HG03175 (cell line): ENCODE measurements at regions not wholly inside any gene's neighbourhood (a gene's known extent, or its start where the extent isn't known, plus 50 kb on each side); places are given as distances from the start of the nearest gene placed in this dataset.
"Not testable (repeated sequence)": the region's sequence is repeated elsewhere in the genome, so short reads cannot be mapped to it uniquely, and the experiment has no call there.

Source experiments
- ATAC-seq: cut with Tn5 transposase; IDR thresholded peaks from one replicate; pipeline ENCODE4 v1.9.1; 2021; ENCODE audit warnings: mild to moderate bottlenecking, moderate library complexity; ENCODE audit not compliant: unreplicated experiment

DNA sequence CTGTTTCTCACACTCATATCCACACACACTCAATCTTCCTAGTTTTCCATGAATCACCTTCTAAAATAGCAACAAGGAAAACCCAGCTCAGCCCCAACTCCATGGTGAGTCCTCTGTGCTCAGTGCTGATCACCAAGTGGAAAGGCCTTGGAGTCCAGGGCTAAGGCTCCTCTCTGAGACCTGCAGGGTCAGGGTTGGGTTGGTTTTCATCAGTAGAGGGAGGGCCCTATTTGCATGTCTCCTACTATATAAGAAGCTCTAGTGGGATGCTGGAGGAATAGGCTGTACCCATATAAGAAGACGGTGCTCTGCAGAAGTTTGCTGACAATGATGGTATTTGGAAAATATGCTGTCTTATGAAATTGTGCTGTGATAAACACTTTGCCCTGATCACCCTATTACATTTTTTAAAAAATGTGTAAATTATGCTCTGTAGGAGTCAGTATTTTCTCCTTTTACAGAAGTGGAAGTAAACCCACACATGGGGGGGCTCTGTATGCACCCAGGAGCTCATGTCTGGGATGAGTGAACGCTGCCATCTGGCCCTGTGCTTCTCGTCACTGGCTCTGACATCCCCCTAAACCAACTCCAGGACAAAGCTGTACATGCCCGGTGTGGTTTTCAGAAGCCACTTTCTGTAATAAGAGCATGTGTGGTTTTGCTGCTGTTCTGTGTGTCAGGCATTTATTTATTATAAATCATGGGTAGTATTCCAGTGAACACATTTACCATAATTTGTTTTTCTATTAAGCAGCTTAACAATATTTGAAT lies 536.3 kb downstream of the TMEM121 start:
- no peak for ATAC-seq

DNA sequence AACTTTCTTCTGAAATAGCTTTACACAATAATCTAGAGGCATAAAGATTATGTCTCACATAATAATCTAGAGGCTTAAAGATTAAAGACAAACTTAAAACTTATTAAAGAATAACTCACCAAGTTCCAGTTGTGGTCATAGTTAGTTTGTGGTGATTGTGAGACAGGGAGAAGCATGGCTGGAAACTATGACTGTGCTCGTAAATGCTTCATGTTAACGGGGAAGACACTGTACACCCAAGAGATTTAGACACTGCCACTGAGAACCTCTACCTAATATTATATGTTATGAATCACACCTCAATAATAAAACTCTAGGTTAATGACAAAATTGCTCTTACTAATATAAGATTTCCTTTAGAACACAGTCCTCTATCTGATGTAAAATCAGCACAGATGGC lies 541.6 kb downstream of the TMEM121 start:
- ATAC-seq: no peak

DNA sequence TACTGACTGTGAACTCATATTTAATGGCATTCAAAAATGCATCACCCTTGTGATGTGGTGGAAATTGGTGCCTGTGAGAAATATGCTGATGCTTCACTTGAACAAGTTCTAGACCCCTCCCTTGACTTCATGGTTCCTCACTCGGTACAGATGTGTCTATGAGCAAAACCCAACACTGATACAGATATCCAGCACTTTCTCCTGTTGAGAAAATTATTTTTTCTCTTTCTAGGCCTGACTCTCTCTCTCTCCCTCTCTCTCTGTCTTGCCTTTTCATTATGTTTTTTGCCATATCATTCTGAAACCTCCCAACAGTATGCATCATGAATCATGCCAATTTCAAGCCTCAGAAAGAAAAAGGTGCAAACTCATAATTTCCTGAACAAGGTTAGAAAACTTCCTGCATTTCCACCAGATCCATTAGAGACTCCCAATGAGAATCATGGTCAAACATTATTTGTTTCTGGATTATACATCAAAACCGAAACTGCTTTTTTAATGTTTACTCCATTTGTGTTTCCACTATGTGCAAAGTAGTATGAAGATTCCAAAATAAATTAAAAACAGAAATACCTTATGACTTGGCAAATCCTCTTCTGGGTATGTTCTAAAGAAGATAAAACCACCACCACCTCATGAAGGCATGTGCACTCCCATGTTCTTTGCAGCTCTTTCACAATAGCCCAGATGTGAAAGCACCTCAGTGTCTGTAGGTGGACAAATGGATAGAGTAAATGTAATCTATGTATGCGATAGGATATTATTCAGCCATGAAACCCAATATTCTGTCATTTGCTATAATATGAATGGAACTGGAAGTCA lies 543.6 kb downstream of the TMEM121 start:
- ATAC-seq: no peak

DNA sequence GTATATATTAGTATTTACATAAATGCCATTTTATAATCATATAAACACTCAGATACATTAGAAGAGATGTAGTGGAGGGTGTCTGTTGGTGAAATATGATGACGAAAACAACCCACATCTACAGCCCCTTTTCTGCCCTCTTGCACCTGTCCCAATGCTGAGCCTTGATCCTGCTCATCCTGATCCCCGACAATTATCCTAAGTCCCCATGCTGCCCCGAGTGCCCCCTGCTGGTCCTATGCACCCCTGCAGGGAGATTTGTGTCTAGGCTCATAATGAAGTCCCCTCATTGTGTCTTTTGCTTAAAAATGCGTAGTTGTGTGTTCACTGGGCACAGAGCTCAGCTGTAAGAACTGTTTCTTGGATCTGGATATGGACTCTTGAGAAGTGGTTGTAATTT lies 554.5 kb downstream of the TMEM121 start:
- ATAC-seq: no peak

DNA sequence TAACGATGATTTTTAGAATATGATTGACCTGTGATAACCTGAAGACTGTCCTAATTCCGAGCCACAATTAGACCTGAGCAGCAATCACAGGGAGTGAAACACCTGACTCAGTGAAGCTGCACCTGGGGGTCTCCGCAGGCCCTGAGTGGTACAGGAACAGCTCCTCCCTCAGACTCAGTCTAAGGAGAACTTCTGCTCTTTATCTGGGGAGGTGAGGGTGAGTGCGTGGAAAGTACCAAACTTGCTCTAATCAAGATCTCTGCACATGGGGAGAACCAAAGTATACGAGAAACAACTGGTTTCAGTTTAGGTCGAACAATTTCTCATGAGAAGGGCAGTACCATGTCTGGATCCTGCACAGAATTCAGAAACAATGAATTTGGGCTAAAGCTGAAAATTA lies 555.3 kb downstream of the TMEM121 start:
- ATAC-seq: not testable (repeated sequence)

DNA sequence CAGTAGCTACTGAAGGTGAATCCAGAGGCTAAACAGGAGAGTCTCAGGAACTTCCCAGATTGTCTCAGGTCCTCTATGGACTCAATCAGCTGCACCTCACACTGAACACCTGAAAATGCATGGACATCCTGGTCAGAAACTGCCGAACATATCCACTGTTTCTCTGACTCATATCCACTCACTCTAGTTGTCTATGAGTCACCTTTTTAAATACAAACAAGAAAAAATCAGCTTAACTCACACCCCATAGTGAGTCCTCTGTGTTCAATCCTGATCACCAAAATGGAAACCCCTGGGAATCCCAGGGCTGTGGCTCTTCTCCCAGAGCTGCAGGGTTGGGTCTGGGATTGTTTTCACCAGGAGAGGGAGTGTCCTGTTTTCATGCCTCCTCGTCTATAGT lies 556.7 kb downstream of the TMEM121 start:
- no peak for ATAC-seq

DNA sequence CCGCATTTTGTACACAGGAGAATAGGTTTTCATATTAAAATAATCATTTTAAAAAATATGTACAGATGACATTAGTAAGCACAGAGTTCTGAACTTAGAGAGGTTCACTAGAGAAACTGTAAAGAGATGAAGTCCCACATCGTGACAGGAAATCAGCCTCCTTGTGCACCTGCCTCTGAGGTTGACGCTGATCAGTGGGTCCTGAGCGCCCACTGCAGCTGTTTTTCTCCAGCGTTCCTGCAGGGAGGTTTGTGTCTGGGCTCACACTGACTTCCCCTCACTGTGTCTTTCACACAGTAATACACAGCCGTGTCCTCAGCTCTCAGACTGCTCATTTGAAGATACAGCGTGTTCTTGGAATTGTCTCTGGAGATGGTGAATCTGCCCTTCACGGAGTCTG lies 561.5 kb downstream of the TMEM121 start:
- ATAC-seq: no peak

DNA sequence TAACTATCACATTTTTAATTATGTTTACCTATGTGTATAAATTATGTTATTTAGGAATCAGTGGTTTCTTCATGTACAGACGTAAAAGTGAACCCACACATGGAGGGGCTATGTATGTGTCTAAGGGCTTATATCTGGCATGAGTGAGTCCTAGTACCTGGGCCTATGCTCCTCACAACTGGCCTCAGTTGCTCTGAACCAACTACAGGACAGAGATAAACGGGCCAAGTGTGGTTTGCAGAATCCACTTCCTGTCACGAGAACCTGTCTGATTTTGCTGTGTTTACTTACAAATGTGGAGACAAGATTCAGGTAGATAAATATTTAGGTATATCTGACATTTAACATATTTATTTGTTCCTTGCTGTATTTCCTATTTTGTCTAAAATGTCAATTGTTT lies 562.5 kb downstream of the TMEM121 start:
- ATAC-seq: not testable (repeated sequence)

DNA sequence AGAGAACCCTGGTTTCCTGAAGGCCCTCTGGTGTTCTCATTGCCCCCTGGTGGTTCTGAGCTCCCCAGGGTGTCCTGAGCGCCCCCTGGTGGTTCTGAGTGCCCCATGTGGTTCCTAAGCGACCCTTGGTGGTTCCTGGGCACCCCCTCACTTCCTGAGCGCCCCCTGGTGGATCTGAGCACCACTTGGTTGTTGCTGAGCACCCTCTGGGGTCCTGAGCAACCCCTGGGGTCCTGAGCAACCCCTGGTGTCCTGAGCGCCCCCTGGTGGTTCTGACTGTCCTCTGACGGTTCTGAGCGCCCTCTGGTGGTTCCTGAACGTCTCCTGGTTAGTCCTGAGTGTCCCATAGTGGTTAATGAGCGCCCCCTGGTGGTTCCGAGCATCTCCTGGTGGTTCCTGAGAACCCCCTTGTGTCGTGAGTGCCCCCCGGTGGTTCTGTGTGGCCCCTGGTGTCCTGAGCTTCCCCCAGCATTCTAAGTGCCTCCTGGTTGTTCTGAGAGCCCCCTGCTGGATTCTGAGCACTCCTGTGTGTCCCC lies 568.3 kb downstream of the TMEM121 start:
- ATAC-seq: no peak

DNA sequence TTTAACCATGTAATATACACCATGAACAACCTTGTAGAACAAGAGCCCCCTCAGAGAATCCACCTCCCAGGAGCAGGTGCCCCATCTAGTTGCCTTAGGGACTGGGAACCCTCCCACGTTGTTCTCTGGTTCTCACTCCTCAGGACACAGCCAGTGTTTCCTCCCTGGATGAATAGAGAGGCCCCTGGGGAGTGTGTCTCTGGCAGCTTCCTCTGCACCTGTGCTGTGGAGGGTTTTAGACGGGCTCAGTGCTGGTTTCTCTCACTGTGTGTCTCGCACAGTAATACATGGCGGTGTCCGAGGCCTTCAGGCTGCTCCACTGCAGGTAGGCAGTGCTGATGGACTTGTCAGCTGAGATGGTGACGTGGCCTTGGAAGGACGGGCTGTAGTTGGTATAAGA lies 581.3 kb downstream of the TMEM121 start:
- ATAC-seq: no peak

DNA sequence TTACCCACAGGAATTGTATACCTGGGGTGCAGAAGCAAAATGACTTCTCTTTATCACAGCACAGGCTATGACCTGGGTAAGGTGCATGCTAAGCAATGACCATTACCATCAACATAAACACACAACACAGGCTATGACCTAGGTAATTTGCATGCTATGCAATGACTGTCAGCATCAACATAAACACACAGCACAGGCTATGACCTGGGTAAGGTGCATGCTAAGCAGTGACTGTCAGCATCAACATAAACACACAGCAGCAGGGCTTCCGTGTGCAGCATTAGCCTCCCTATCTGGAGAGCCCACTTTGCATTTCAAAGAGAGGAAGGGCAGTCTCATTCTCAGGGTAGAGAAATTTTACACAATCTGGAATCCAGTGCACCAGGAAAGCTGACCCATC lies 583.0 kb downstream of the TMEM121 start:
- no peak for ATAC-seq

DNA sequence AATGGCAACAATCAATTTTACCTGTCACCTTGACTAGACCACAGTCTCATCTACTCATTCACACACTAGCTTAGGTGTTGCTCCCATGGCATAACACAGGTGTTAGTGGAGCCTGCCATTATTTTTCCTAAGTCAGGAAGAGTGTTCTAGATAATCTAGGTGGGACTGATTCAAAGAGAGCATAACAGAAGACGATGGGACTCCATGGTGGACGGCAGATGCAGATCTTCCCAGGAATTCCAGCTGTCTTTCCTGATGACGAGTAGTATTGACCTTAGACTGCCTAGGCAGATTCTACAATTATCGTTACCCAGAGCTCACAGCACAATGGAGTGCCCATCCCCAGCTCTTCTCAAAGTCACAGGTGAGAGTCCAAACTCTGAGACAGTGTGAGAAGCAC lies 589.0 kb downstream of the TMEM121 start:
- no peak for ATAC-seq

DNA sequence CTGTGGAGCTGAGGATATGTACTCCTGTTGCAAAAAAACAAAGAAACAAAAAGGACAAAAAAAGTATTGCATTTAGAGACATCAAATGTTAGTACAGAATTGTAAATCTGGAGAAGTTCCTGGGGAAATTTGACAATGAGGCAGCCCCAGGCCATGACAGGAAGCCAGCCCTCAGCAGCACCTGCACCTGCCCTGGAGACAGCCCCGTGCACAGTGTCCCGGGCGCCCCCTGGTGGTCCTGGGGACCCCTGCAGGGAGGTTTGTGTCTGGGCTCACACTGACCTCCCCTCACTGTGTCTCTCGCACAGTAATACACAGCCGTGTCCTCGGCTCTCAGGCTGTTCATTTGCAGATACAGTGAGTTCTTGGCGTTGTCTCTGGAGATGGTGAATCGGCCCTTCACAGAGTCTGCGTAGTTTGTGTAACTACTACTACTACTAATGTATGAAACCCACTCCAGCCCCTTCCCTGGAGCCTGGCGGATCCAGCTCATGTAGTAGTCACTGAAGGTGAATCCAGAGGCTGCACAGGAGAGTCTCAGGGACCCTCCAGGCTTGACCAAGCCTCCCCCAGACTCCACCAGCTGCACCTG lies 590.1 kb downstream of the TMEM121 start:
- not testable (repeated sequence) for ATAC-seq

DNA sequence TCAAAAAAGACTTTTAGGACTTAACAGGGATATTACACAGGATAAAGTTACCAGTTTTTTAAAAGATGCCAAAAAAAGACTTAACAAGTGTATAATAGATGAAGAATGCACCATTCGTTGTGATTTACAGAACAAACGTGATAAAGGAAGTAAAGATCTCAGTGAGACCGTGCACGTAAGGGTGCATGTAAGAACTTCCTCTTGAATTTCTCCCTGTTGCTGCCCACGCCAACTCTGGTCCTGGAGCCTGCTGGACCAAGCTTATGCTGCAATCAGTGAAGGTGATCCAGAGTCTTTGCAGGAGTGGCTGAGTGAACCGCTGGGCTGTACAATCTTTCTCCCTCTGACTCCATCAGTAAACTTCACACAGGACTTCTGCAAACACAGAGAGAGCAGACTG lies 593.7 kb downstream of the TMEM121 start:
- no peak for ATAC-seq

DNA sequence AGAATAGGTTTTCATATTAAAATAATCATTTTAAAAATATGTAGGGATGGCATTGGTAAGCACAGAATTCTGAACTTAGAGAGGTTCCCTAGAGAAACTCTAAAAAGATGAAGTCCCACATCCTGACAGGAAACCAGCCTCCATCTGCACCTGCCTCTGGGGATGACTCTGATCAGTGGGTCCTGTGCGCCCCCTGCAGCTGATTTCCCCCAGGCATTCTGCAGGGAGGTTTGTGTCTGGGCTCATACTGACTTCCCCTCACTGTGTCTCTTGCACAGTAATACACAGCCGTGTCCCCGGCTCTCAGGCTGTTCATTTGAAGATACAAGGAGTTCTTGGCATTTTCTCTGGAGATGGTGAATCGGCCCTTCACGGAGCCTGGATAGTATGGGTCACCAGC lies 602.9 kb downstream of the TMEM121 start:
- no peak for ATAC-seq

DNA sequence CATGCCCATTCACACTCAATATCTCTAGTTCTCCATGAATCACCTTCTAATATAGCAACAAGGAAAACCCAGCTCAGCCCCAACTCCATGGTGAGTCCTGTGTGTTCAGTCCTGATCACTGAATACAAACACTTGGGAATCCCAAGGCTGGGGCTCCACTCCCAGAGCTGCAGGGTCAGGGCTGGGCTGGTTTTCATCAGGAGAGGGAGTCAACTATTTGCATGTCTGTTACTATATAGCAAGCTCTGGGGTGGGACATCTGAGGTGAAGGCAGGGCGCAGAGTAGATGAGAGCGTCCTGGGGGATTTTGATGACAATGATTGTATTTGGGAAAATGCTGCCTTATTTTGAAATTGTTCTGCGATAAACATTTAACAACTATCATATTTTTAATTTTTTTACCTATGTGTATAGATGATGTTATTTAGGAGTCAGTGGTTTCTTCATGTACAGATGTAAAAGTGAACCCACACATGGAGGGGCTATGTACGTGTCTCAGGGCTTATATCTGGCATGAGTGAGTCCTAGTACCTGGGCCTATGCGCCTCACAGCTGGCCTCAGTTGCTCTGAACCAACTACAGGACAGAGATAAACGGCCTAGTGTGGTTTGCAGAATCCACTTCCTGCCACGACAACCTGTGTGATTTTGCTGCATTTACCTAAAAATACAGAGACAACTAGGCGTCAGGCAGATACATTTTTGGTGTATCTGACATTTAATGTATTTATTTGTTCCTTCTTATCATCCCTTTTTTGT lies 603.7 kb downstream of the TMEM121 start:
- not testable (repeated sequence) for ATAC-seq

DNA sequence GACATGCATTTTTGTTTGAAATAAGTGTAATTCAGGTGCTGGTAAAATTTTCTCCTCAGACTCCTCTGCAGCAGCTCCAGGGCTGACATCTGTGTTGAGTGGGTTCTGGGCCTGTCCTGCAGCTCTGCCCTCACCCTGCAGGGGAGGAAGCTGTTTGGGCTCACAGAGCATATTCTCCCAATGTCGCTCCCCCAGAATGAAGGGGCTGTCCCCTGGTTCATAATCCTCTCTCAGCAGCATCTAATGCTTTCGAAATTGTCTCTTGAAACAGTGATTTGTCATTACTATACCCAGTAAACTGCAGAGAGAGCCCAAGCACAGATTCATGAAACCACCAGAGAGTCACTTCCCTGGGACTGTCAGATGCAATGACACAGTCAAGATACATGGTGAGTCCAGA lies 606.7 kb downstream of the TMEM121 start:
- ATAC-seq: not testable (repeated sequence)

DNA sequence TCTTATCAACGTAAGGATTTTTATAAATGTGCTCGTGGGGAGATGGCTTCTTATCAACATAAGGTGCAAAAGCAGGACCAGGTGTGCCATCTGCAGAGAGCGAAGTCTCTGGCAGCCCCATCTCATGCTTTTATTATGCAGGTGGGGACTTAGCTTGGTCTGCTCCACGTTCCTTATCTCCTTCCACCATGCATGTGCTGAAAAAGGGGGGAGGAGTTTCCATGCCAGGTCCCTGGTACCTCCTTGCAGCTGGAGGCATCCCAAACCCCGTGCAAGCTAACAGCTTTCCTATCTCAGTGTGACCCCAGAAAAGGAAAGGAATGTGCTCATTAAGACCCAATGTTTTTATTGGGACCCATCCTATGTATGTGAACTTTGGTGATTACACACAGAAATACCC lies 608.5 kb downstream of the TMEM121 start:
- ATAC-seq: no peak

DNA sequence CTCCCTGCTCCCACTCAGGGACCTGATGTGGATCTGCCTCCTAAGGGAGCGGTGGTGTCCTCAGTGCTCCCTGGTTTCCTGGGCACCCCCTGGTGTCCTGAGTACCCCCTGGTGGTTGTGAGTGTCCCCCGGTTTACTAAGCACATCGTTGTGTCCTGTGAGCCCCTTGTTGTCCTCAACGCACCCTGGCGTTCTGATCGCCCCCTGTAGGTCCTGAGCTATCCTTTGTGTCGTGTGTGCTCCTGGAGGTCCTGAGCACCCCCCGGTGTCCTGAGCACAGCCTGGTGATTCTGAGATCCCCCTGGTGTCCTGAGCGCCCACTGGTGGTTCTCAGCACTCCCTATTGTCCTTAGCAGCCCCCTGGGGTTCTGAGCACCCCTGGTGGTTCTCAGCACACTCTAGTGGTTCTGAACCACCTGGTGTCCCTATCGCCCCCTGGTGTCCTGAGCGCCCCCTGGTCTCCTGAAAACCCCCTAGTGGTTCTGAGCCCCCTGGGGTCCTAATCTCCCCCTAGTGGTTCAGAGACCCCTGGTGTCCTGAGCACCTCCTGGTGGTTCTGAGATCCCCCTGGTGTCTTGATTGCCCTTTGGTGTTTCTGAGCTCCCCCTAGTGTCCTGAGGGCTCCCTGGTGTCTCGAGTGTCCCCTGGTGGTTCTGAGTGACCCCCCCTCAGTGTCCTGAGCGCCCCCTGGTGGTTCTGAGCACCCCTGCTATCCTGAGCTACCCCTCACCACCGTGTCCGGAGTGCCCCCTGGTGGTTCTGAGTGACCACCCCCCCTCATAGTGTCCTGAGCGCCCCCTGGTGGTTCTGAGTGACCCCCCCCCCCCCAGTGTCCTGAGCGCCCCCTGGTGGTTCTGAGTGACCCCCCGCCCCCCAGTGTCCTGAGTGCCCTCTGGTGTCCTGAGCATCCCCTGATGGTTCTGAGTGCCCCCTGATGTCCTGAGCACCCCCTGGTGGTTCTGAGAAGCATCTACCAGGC lies 615.1 kb downstream of the TMEM121 start:
- no peak for ATAC-seq

DNA sequence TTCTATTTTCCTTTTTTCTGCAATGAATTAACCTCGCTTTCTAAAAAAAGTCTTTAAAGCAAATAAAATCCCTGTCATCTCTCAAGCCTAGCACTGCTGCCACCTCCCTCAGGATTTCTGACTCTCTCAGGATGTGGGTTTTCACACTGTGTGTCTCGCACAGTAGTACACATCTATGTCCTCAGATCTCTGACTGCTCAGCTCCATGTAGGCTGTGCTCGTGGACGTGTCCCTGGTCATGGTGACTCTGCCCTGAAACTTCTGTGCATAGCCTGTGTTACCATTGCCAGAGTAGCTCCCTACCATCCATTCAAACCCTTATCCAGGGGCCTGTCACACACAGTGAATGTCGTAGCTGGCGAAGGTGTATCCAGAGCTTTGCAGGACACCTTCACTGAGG lies 619.3 kb downstream of the TMEM121 start:
- ATAC-seq: not testable (repeated sequence)
